ENCODE measurements at regions not wholly inside any gene's neighbourhood (a gene's known extent, or its start where the extent isn't known, plus 50 kb on each side); places are given as distances from the start of the nearest gene placed in this dataset.
"Not testable (repeated sequence)": the region's sequence is repeated elsewhere in the genome, so short reads cannot be mapped to it uniquely, and the experiment has no call there.

DNA sequence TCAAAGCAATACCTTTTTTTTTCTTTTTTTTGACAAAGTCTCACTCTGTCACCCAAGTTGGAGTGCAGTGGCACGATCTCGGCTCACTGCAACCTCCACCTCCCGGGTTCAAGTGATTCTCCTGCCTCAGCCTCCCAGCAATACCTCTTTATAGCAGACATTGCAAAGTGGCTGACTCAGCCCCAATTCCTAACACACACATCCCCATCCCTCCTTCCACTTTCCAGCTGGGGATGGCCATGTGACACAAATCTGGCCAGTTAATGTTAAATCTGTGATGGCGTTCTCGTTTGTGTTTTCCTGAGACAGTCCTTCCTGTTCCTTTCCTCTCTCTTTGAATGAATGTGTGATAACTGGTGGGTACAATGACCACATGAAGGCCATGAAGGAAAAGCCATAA lies 276.2 kb upstream of the KLF3 start (continued):
- TF ChIP-seq, protein P1, sequence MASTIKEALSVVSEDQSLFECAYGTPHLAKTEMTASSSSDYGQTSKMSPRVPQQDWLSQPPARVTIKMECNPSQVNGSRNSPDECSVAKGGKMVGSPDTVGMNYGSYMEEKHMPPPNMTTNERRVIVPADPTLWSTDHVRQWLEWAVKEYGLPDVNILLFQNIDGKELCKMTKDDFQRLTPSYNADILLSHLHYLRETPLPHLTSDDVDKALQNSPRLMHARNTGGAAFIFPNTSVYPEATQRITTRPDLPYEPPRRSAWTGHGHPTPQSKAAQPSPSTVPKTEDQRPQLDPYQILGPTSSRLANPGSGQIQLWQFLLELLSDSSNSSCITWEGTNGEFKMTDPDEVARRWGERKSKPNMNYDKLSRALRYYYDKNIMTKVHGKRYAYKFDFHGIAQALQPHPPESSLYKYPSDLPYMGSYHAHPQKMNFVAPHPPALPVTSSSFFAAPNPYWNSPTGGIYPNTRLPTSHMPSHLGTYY (CRISPR knock-in tag; IDR thresholded peaks at IDR 0.05) = no peak
- no peak for TF ChIP-seq GTF2I (CRISPR knock-in tag; conservative IDR thresholded peaks at IDR 0.05)
- no peak for TF ChIP-seq ESRRA (CRISPR knock-in tag; IDR thresholded peaks at IDR 0.05; ENCODE audit: borderline replicate concordance)
- no peak for TF ChIP-seq MXD4 (CRISPR knock-in tag; IDR thresholded peaks at IDR 0.05; ENCODE audit: borderline replicate concordance)
- TF ChIP-seq, protein P2, sequence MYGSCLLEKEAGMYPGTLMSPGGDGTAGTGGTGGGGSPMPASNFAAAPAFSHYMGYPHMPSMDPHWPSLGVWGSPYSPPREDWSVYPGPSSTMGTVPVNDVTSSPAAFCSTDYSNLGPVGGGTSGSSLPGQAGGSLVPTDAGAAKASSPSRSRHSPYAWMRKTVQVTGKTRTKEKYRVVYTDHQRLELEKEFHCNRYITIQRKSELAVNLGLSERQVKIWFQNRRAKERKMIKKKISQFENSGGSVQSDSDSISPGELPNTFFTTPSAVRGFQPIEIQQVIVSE (CRISPR knock-in tag; IDR thresholded peaks at IDR 0.05; ENCODE audit: borderline replicate concordance) = no peak
- no peak for TF ChIP-seq TCF7 (CRISPR knock-in tag; IDR thresholded peaks at IDR 0.05; ENCODE audit: low read depth)
- no peak for TF ChIP-seq MYBL2 (CRISPR knock-in tag; IDR thresholded peaks at IDR 0.05)
- TF ChIP-seq SMAD4 (CRISPR knock-in tag; IDR thresholded peaks at IDR 0.05) = no peak
- no peak for TF ChIP-seq ZBTB21 (CRISPR knock-in tag; IDR thresholded peaks at IDR 0.05; ENCODE audit: borderline replicate concordance)
- TF ChIP-seq ZNF121 (CRISPR knock-in tag; IDR thresholded peaks at IDR 0.05) = no peak
- TF ChIP-seq ELF4 (CRISPR knock-in tag; IDR thresholded peaks at IDR 0.05; ENCODE audit: low read depth) = no peak
- TF ChIP-seq, protein P3, sequence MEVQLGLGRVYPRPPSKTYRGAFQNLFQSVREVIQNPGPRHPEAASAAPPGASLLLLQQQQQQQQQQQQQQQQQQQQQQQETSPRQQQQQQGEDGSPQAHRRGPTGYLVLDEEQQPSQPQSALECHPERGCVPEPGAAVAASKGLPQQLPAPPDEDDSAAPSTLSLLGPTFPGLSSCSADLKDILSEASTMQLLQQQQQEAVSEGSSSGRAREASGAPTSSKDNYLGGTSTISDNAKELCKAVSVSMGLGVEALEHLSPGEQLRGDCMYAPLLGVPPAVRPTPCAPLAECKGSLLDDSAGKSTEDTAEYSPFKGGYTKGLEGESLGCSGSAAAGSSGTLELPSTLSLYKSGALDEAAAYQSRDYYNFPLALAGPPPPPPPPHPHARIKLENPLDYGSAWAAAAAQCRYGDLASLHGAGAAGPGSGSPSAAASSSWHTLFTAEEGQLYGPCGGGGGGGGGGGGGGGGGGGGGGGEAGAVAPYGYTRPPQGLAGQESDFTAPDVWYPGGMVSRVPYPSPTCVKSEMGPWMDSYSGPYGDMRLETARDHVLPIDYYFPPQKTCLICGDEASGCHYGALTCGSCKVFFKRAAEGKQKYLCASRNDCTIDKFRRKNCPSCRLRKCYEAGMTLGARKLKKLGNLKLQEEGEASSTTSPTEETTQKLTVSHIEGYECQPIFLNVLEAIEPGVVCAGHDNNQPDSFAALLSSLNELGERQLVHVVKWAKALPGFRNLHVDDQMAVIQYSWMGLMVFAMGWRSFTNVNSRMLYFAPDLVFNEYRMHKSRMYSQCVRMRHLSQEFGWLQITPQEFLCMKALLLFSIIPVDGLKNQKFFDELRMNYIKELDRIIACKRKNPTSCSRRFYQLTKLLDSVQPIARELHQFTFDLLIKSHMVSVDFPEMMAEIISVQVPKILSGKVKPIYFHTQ (CRISPR knock-in tag; IDR thresholded peaks at IDR 0.05) = no peak

DNA sequence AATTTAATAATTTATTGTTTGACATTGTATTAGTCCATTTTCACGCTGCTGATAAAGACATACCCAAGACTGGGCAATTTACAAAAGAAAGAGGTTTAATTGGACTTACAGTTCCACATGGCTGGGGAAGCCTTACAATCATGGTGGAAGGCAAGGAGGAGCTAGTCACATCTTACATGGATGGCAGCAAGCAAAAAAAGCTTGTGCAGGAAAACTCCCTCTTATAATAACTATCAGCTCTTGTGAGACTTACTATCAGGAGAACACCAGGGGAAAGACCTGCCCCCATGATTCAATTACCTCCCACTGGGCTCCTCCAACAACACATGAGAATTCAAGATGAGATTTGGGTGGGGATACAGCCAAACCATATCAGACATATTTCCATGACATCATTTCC lies 275.1 kb upstream of the KLF3 start:
- Mint-ChIP-seq H3K9me3 (peaks cover 52% of the 10 kb centered on the region), H3K36me3 (peaks cover 44% of the 10 kb centered on the region)
- ATAC-seq; DNase-seq (ENCODE audit: low spot score); CTCF ChIA-PET; H3K27me3 Mint-ChIP-seq (ENCODE audit: low read depth); H3K4me1 Mint-ChIP-seq; H3K27ac Mint-ChIP-seq; H3K4me3 Mint-ChIP-seq: not testable (repeated sequence)
- POLR2A ChIA-PET = interaction anchor here (0.6 kb wide), 1 partner anchor 286 kb away, joined by 6 read pairs; no protein-coding TSS in a partner anchor

DNA sequence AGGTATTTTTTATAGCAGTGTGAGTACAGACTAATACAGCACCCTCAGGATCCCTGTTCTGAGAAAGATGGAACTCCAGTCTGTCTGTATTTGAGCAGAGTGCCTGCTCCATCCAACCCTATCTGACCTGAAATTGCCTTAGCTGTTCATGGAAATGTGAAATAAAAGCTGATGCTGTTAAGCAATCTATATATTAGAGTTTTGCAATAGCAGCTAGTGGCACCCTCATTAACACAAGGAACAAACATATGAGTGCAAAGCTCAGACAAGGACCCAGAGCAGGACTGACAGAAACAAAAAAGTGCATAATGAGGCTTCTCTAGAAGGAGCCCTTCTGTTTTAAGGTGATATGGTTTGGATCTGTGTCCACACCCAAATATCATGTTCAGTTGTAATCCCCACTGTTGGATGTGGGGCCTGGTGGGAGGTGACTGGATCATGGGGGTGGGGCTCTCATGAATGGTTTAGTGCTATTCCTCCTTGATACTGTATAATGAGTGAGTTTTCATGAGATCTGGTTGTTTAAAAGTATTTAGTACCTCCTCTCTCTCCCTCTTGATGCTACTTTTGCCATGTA lies 272.9 kb upstream of the KLF3 start:
- Mint-ChIP-seq H3K9me3 (peaks cover 59% of the 10 kb centered on the region), H3K36me3 (peaks cover 44% of the 10 kb centered on the region), H3K27ac (no peak overlapping the region), H3K27me3 (ENCODE audit: low read depth) (no peaks in the 10 kb centered on the region), H3K4me1 (0 out of 2 replicates have a peak, but pooled peaks cover under 1% of the 10 kb centered on the region), H3K4me3 (no peak overlapping the region)
- POLR2A ChIA-PET = no interaction called here
- CTCF ChIA-PET = no interaction called here
- DNase-seq (ENCODE audit: low spot score) = no peak
- ATAC-seq = no peak
- TF ChIP-seq CREM (CRISPR knock-in tag; IDR thresholded peaks at IDR 0.05) = no peak
- no peak for TF ChIP-seq ATF1 (CRISPR knock-in tag; IDR thresholded peaks at IDR 0.05)
- TF ChIP-seq, protein P4, sequence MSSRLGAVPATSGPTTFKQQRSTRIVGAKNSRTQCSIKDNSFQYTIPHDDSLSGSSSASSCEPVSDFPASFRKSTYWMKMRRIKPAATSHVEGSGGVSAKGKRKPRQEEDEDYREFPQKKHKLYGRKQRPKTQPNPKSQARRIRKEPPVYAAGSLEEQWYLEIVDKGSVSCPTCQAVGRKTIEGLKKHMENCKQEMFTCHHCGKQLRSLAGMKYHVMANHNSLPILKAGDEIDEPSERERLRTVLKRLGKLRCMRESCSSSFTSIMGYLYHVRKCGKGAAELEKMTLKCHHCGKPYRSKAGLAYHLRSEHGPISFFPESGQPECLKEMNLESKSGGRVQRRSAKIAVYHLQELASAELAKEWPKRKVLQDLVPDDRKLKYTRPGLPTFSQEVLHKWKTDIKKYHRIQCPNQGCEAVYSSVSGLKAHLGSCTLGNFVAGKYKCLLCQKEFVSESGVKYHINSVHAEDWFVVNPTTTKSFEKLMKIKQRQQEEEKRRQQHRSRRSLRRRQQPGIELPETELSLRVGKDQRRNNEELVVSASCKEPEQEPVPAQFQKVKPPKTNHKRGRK (CRISPR knock-in tag; IDR thresholded peaks at IDR 0.05; ENCODE audit: borderline replicate concordance) = no peak
- TF ChIP-seq, protein P5, sequence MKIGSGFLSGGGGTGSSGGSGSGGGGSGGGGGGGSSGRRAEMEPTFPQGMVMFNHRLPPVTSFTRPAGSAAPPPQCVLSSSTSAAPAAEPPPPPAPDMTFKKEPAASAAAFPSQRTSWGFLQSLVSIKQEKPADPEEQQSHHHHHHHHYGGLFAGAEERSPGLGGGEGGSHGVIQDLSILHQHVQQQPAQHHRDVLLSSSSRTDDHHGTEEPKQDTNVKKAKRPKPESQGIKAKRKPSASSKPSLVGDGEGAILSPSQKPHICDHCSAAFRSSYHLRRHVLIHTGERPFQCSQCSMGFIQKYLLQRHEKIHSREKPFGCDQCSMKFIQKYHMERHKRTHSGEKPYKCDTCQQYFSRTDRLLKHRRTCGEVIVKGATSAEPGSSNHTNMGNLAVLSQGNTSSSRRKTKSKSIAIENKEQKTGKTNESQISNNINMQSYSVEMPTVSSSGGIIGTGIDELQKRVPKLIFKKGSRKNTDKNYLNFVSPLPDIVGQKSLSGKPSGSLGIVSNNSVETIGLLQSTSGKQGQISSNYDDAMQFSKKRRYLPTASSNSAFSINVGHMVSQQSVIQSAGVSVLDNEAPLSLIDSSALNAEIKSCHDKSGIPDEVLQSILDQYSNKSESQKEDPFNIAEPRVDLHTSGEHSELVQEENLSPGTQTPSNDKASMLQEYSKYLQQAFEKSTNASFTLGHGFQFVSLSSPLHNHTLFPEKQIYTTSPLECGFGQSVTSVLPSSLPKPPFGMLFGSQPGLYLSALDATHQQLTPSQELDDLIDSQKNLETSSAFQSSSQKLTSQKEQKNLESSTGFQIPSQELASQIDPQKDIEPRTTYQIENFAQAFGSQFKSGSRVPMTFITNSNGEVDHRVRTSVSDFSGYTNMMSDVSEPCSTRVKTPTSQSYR (CRISPR knock-in tag; IDR thresholded peaks at IDR 0.05) = no peak
- no peak for TF ChIP-seq TCF7 (CRISPR knock-in tag; IDR thresholded peaks at IDR 0.05; ENCODE audit: low read depth)
- TF ChIP-seq SMAD3 (CRISPR knock-in tag; IDR thresholded peaks at IDR 0.05; ENCODE audit: borderline replicate concordance) = no peak
- no peak for TF ChIP-seq JUN (CRISPR knock-in tag; IDR thresholded peaks at IDR 0.05)
- TF ChIP-seq, protein P6, sequence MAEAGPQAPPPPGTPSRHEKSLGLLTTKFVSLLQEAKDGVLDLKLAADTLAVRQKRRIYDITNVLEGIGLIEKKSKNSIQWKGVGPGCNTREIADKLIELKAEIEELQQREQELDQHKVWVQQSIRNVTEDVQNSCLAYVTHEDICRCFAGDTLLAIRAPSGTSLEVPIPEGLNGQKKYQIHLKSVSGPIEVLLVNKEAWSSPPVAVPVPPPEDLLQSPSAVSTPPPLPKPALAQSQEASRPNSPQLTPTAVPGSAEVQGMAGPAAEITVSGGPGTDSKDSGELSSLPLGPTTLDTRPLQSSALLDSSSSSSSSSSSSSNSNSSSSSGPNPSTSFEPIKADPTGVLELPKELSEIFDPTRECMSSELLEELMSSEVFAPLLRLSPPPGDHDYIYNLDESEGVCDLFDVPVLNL (CRISPR knock-in tag; IDR thresholded peaks at IDR 0.05; ENCODE audit: borderline replicate concordance, low read depth) = no peak
- no peak for TF ChIP-seq EMX1 (CRISPR knock-in tag; IDR thresholded peaks at IDR 0.05)
- TF ChIP-seq, protein P2 (CRISPR knock-in tag; IDR thresholded peaks at IDR 0.05; ENCODE audit: borderline replicate concordance) = no peak
- TF ChIP-seq TP53 (CRISPR knock-in tag; IDR thresholded peaks at IDR 0.05) = no peak
